HCT116 (cell line): ENCODE measurements at regions not wholly inside any gene's neighbourhood (a gene's known extent, or its start where the extent isn't known, plus 50 kb on each side); places are given as distances from the start of the nearest gene placed in this dataset.

ENCODE experiments used
- ATAC-seq: fragments of 200-7000 bp; cut with Tn5 transposase; 2 replicates; pipeline ENCODE4 v1.9.1; 2020; ENCODE audit warnings: mild to moderate bottlenecking, moderate library complexity
- BruUV-seq: library from RNA; stranded (reverse); fragments of 400-500 nt; replicated peaks from 2 replicates; lab custom pipeline; 2021; lab: Mats Ljungman, UMichigan
- CTCF ChIA-PET: fragments of 300-600 bp; sonication (Branson Sonifier 250); formaldehyde crosslinking; loops from one replicate; lab custom pipeline; 2021; ENCODE audit warnings: antibody characterized with exemption; lab: Charles Lee
- POLR2A ChIA-PET: fragments of 300-600, 350-600 bp; sonication (Branson Sonifier 250); formaldehyde crosslinking; loops from one replicate; lab custom pipeline; 2021; ENCODE audit warnings: antibody characterized with exemption; lab: Charles Lee
- RAD21 ChIA-PET, 2 experiments: fragments of 300-600 bp; sonication (Branson Sonifier 250); formaldehyde crosslinking; loops; one replicate each; lab custom pipeline; 2023; ENCODE audit warnings: low total read pairs in 2 of 2; ENCODE audit not compliant: uncharacterized antibody in 2 of 2, unreplicated experiment in 2 of 2, low non-redundant PET in 1 of 2; lab: Charles Lee
- DNase-seq: peaks from one replicate; pipeline ENCODE4 v3.0.0-alpha.2; 2010; ENCODE audit warnings: low read depth, low spot score
- H2AFZ ChIP-seq: fragments of 200-600 bp; shearing (Covaris generic), sonication (generic); 2 replicates; pipeline ENCODE4 v1.6.1; 2017; ENCODE audit warnings: low read depth, mixed run types, mixed read lengths, antibody characterized with exemption, low read length; ENCODE audit not compliant: poor library complexity, severe bottlenecking
- H3K27ac ChIP-seq: 2 replicates; pipeline ENCODE4 v1.5.1; 2012; ENCODE audit warnings: low read depth, low read length
- H3K27me3 ChIP-seq: fragments of 200-600 bp; sonication (generic); 2 replicates; pipeline ENCODE4 v1.6.1; 2016; ENCODE audit warnings: mixed run types, low read length, mixed read lengths; ENCODE audit not compliant: insufficient read depth
- H3K36me3 ChIP-seq, 2 experiments: fragments of 200-500 bp in 1 of 2; fragments of 200-600 bp in 1 of 2; sonication (Bioruptor generic) in 1 of 2; sonication (generic) in 1 of 2; 2 replicates each; pipeline versions ENCODE4 v1.5.1 to v1.6.1; 2014 to 2016; ENCODE audit warnings: low read length in 2 of 2, inconsistent platforms in 1 of 2, mixed read lengths in 1 of 2, mixed run types in 1 of 2; ENCODE audit not compliant: insufficient read depth in 2 of 2, control insufficient read depth in 1 of 2
- H3K4me1 ChIP-seq, 2 experiments: fragments of 200-600 bp in 1 of 2; sonication (generic) in 1 of 2; 2 replicates each; pipeline versions ENCODE4 v1.5.1 to v1.6.1; 2012 to 2017; ENCODE audit warnings: low read length in 2 of 2, inconsistent platforms in 1 of 2, mild to moderate bottlenecking in 1 of 2, mixed read lengths in 1 of 2, mixed run types in 1 of 2, moderate library complexity in 1 of 2; ENCODE audit not compliant: insufficient read depth in 2 of 2, control insufficient read depth in 1 of 2
- H3K4me2 ChIP-seq: fragments of 200-600 bp; sonication (generic); 2 replicates; pipeline ENCODE4 v1.6.1; 2017; ENCODE audit warnings: mixed run types, low read length, mixed read lengths
- H3K4me3 ChIP-seq, 2 experiments: fragments of 200-600 bp in 1 of 2; sonication (generic) in 1 of 2; replicated peaks in 1 of 2; 2 replicates each; pipeline ENCODE4 v1.5.1; 2011 to 2016; ENCODE audit warnings: low read length in 2 of 2, control low read depth in 1 of 2, low read depth in 1 of 2, mild to moderate bottlenecking in 1 of 2, mixed read lengths in 1 of 2, mixed run types in 1 of 2
- H3K79me2 ChIP-seq: fragments of 200-600 bp; sonication (generic); 2 replicates; pipeline ENCODE4 v1.6.1; 2017; ENCODE audit warnings: mild to moderate bottlenecking, mixed run types, low read length, moderate library complexity, mixed read lengths; ENCODE audit not compliant: insufficient read depth
- H3K9ac ChIP-seq: fragments of 200-600 bp; sonication (generic); 2 replicates; pipeline ENCODE4 v1.6.1; 2016; ENCODE audit warnings: low read length, mixed read lengths
- H3K9me2 ChIP-seq: fragments of 200-600 bp; sonication (generic), shearing (Covaris generic); 2 replicates; pipeline ENCODE4 v1.6.1; 2017; ENCODE audit warnings: mixed run types, mild to moderate bottlenecking, moderate library complexity; ENCODE audit not compliant: insufficient read depth
- H3K9me3 ChIP-seq, 2 experiments: fragments of 200-500 bp in 1 of 2; fragments of 200-600 bp in 1 of 2; sonication (Bioruptor generic) in 1 of 2; sonication (generic) in 1 of 2; 2 replicates each; pipeline ENCODE4 v1.6.1; 2014 to 2017; ENCODE audit warnings: low read length in 2 of 2, mixed read lengths in 2 of 2, inconsistent platforms in 1 of 2, low read depth in 1 of 2, mild to moderate bottlenecking in 1 of 2, mixed run types in 1 of 2, moderate library complexity in 1 of 2; ENCODE audit not compliant: control insufficient read depth in 1 of 2, insufficient read depth in 1 of 2
- H4K20me1 ChIP-seq: fragments of 200-600 bp; sonication (generic), shearing (Covaris generic); 2 replicates; pipeline ENCODE4 v1.6.1; 2017; ENCODE audit warnings: mixed run types, mild to moderate bottlenecking, moderate library complexity; ENCODE audit not compliant: insufficient read depth
- ATF3 ChIP-seq: IDR thresholded peaks from 2 replicates; pipeline ENCODE4 v1.6.1; 2012
- ELF1 ChIP-seq: IDR thresholded peaks from 2 replicates; pipeline ENCODE4 v1.6.1; 2012; ENCODE audit warnings: low read depth, borderline replicate concordance
- EZH2 ChIP-seq: fragments of 200-600 bp; sonication (generic); IDR thresholded peaks from 2 replicates; pipeline ENCODE4 v1.6.1; 2017; ENCODE audit warnings: antibody characterized with exemption, mixed run types
- POLR2AphosphoS5 ChIP-seq: IDR thresholded peaks from 2 replicates; pipeline ENCODE4 v1.6.1; 2011; ENCODE audit warnings: mild to moderate bottlenecking, low read depth, low read length, moderate library complexity
- RAD21 ChIP-seq: IDR thresholded peaks from 2 replicates; pipeline ENCODE4 v1.6.1; 2012; ENCODE audit warnings: low read depth, mild to moderate bottlenecking
- SIN3A ChIP-seq: IDR thresholded peaks from 2 replicates; pipeline ENCODE4 v1.6.1; 2012; ENCODE audit warnings: low read depth
- ZNF274 ChIP-seq: fragments of 200-500 bp; sonication (Bioruptor generic); IDR thresholded peaks from 2 replicates; pipeline ENCODE4 v1.6.1; 2014; ENCODE audit warnings: mild to moderate bottlenecking, low read depth, low read length, inconsistent platforms
- intact Hi-C: fragments of 100-400 bp; cut with micrococcal nuclease; formaldehyde crosslinking; loops from 2 replicates; pipeline ENCODE4 v1.10.0; 2022

GRCh38 chr1:83671586-83671985, 327.3 kb downstream of the TTLL7 start:
- Histone ChIP-seq H3K36me3 (no peaks in the 10 kb centered on the region), H3K4me3 (no peak overlapping the region), H3K9me2 (no peaks in the 10 kb centered on the region), H3K9ac (no peak overlapping the region), H2AFZ (no peak overlapping the region), H3K27ac (no peak overlapping the region), H3K4me1 (no peaks in the 10 kb centered on the region), H3K9me3 (no peaks in the 10 kb centered on the region), H3K79me2 (no peaks in the 10 kb centered on the region), H3K27me3 (no peaks in the 10 kb centered on the region), H4K20me1 (no peaks in the 10 kb centered on the region), H3K4me2 (no peak overlapping the region)
- ATAC-seq (no peak), DNase-seq (no peak)
- TF ChIP-seq EZH2 (no peak), ELF1 (no peak), RAD21 (no peak)
- ChIA-PET POLR2A (no interaction called here), RAD21 (no interaction called here), CTCF (no interaction called here)
- no TSS peak for BruUV-seq
- intact Hi-C loops: no loop called here

GRCh38 chr1:83670909-83671565, 327.9 kb downstream of the TTLL7 start:
- H4K20me1 ChIP-seq: no peaks in the 10 kb centered on the region
- TF ChIP-seq POLR2AphosphoS5 (no peak), ATF3 (no peak), ZNF274 (no peak), SIN3A (no peak)
- H3K27ac ChIP-seq: no peak overlapping the region
- H3K9ac ChIP-seq: no peak overlapping the region
- RAD21 ChIA-PET: no interaction called here
- H3K4me3 ChIP-seq: no peak overlapping the region
- no peaks in the 10 kb centered on the region for H3K4me1 ChIP-seq
- no peaks in the 10 kb centered on the region for H3K79me2 ChIP-seq
- BruUV-seq: no TSS peak
- intact Hi-C loops: no loop called here
- ATAC-seq (no peak), DNase-seq (no peak)
- POLR2A ChIA-PET: no interaction called here
- H3K9me2 ChIP-seq: no peaks in the 10 kb centered on the region
- H3K36me3 ChIP-seq: no peaks in the 10 kb centered on the region
- no peaks in the 10 kb centered on the region for H3K27me3 ChIP-seq
- no peaks in the 10 kb centered on the region for H3K9me3 ChIP-seq
- CTCF ChIA-PET: no interaction called here
- no peak overlapping the region for H3K4me2 ChIP-seq
- H2AFZ ChIP-seq: no peak overlapping the region
